ENCODE measurements at regions not wholly inside any gene's neighbourhood (a gene's known extent, or its start where the extent isn't known, plus 50 kb on each side); places are given as distances from the start of the nearest gene placed in this dataset.

DNA sequence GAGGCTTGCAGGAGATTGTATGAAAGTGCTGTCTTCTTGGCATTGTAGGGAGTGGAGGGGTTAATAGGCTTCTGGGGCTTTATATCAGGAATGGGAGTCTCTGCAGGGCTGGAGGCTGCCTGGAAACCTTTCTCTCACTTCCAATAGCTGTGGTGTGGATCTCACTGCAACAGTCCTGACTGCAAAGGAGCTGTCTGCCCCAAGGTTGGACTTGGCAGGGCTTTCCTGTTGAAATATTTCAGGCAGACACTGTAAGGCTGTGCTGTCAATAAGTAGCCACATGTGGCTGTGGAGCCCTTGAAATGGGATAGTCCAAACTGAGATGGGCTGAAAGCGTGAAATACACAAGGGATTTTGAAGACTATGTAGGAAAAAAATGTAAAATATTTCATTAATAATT is 399.1 kb upstream of the SPRED2 start:
- TF ChIP-seq, protein P1, sequence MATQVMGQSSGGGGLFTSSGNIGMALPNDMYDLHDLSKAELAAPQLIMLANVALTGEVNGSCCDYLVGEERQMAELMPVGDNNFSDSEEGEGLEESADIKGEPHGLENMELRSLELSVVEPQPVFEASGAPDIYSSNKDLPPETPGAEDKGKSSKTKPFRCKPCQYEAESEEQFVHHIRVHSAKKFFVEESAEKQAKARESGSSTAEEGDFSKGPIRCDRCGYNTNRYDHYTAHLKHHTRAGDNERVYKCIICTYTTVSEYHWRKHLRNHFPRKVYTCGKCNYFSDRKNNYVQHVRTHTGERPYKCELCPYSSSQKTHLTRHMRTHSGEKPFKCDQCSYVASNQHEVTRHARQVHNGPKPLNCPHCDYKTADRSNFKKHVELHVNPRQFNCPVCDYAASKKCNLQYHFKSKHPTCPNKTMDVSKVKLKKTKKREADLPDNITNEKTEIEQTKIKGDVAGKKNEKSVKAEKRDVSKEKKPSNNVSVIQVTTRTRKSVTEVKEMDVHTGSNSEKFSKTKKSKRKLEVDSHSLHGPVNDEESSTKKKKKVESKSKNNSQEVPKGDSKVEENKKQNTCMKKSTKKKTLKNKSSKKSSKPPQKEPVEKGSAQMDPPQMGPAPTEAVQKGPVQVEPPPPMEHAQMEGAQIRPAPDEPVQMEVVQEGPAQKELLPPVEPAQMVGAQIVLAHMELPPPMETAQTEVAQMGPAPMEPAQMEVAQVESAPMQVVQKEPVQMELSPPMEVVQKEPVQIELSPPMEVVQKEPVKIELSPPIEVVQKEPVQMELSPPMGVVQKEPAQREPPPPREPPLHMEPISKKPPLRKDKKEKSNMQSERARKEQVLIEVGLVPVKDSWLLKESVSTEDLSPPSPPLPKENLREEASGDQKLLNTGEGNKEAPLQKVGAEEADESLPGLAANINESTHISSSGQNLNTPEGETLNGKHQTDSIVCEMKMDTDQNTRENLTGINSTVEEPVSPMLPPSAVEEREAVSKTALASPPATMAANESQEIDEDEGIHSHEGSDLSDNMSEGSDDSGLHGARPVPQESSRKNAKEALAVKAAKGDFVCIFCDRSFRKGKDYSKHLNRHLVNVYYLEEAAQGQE (IDR thresholded peaks at IDR 0.05; ENCODE audit: low read depth, low read length) = no peak
- TF ChIP-seq, protein P2, sequence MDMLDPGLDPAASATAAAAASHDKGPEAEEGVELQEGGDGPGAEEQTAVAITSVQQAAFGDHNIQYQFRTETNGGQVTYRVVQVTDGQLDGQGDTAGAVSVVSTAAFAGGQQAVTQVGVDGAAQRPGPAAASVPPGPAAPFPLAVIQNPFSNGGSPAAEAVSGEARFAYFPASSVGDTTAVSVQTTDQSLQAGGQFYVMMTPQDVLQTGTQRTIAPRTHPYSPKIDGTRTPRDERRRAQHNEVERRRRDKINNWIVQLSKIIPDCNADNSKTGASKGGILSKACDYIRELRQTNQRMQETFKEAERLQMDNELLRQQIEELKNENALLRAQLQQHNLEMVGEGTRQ (IDR thresholded peaks at IDR 0.05; ENCODE audit: borderline replicate concordance, low read depth, low read length) = no peak
- TF ChIP-seq, protein P3, sequence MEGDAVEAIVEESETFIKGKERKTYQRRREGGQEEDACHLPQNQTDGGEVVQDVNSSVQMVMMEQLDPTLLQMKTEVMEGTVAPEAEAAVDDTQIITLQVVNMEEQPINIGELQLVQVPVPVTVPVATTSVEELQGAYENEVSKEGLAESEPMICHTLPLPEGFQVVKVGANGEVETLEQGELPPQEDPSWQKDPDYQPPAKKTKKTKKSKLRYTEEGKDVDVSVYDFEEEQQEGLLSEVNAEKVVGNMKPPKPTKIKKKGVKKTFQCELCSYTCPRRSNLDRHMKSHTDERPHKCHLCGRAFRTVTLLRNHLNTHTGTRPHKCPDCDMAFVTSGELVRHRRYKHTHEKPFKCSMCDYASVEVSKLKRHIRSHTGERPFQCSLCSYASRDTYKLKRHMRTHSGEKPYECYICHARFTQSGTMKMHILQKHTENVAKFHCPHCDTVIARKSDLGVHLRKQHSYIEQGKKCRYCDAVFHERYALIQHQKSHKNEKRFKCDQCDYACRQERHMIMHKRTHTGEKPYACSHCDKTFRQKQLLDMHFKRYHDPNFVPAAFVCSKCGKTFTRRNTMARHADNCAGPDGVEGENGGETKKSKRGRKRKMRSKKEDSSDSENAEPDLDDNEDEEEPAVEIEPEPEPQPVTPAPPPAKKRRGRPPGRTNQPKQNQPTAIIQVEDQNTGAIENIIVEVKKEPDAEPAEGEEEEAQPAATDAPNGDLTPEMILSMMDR (IDR thresholded peaks at IDR 0.05) = no peak
- TF ChIP-seq POLR2AphosphoS5 (IDR thresholded peaks at IDR 0.05; ENCODE audit: low read depth, low read length) (no peak), RCOR1 (IDR thresholded peaks at IDR 0.05; ENCODE audit: low read length) (no peak), FOXM1 (IDR thresholded peaks at IDR 0.05; ENCODE audit: low read depth) (no peak), TAF1 (IDR thresholded peaks at IDR 0.05; ENCODE audit: borderline replicate concordance, low read depth, low read length) (no peak), SIN3A (IDR thresholded peaks at IDR 0.05; ENCODE audit: borderline replicate concordance, low read depth, low read length) (no peak)
- TF ChIP-seq, protein P4, sequence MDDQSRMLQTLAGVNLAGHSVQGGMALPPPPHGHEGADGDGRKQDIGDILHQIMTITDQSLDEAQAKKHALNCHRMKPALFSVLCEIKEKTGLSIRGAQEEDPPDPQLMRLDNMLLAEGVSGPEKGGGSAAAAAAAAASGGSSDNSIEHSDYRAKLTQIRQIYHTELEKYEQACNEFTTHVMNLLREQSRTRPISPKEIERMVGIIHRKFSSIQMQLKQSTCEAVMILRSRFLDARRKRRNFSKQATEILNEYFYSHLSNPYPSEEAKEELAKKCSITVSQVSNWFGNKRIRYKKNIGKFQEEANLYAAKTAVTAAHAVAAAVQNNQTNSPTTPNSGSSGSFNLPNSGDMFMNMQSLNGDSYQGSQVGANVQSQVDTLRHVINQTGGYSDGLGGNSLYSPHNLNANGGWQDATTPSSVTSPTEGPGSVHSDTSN (IDR thresholded peaks at IDR 0.05) = no peak
